PC-3 (cell line): ENCODE measurements at regions not wholly inside any gene's neighbourhood (a gene's known extent, or its start where the extent isn't known, plus 50 kb on each side); places are given as distances from the start of the nearest gene placed in this dataset.

Source experiments
- CTCF ChIP-seq: fragments of 300-600 bp; sonication (generic); conservative IDR thresholded peaks from 2 replicates; pipeline ENCODE4 v1.5.1; 2017; ENCODE audit warnings: antibody characterized with exemption, low read depth, mild to moderate bottlenecking, low read length
- EZH2 ChIP-seq: fragments of 300-600 bp; sonication (generic); IDR thresholded peaks from one replicate; pipeline ENCODE4 v1.6.1; 2017; ENCODE audit warnings: antibody characterized with exemption, mild to moderate bottlenecking, low read length; ENCODE audit not compliant: unreplicated experiment
- EZH2phosphoT487 ChIP-seq: fragments of 300-600 bp; sonication (generic); IDR thresholded peaks from 2 replicates; pipeline ENCODE4 v1.6.1; 2018; ENCODE audit warnings: mild to moderate bottlenecking, antibody characterized with exemption, low read length, borderline replicate concordance

GRCh38 chr9:90054810-90055209 lies 450.0 kb downstream of the GADD45G start:
- no peak for TF ChIP-seq CTCF
- TF ChIP-seq EZH2phosphoT487: no peak
- TF ChIP-seq EZH2: no peak
